Mesothelial cell of epicardium (in vitro differentiated cells): ENCODE measurements at regions not wholly inside any gene's neighbourhood (a gene's known extent, or its start where the extent isn't known, plus 50 kb on each side); places are given as distances from the start of the nearest gene placed in this dataset.

Experiments used
- DNase-seq, 2 experiments: peaks; one replicate each; pipeline ENCODE4 v3.0.0; 2021; ENCODE audit warnings: low spot score in 2 of 2; ENCODE audit not compliant: unreplicated experiment in 2 of 2
- H3K27ac Mint-ChIP-seq: 2 replicates; pipeline ENCODE4 v1.8.0; 2021; ENCODE audit warnings: mixed read lengths
- H3K27me3 Mint-ChIP-seq: 2 replicates; pipeline ENCODE4 v1.8.0; 2021; ENCODE audit warnings: low read depth, mixed read lengths
- H3K36me3 Mint-ChIP-seq: 2 replicates; pipeline ENCODE4 v1.8.0; 2021; ENCODE audit warnings: mixed read lengths
- H3K4me1 Mint-ChIP-seq: 2 replicates; pipeline ENCODE4 v1.8.0; 2021; ENCODE audit warnings: mixed read lengths
- H3K4me3 Mint-ChIP-seq: 2 replicates; pipeline ENCODE4 v1.8.0; 2021; ENCODE audit warnings: mild to moderate bottlenecking, moderate library complexity, mixed read lengths
- H3K9me3 Mint-ChIP-seq: 2 replicates; pipeline ENCODE4 v1.8.0; 2021; ENCODE audit warnings: mixed read lengths
- CTCF ChIP-seq: fragments of 200-600 bp; sonication (generic); IDR thresholded peaks from one replicate; pipeline ENCODE4 v1.5.0; 2021; ENCODE audit warnings: antibody characterized with exemption; ENCODE audit not compliant: unreplicated experiment

DNA sequence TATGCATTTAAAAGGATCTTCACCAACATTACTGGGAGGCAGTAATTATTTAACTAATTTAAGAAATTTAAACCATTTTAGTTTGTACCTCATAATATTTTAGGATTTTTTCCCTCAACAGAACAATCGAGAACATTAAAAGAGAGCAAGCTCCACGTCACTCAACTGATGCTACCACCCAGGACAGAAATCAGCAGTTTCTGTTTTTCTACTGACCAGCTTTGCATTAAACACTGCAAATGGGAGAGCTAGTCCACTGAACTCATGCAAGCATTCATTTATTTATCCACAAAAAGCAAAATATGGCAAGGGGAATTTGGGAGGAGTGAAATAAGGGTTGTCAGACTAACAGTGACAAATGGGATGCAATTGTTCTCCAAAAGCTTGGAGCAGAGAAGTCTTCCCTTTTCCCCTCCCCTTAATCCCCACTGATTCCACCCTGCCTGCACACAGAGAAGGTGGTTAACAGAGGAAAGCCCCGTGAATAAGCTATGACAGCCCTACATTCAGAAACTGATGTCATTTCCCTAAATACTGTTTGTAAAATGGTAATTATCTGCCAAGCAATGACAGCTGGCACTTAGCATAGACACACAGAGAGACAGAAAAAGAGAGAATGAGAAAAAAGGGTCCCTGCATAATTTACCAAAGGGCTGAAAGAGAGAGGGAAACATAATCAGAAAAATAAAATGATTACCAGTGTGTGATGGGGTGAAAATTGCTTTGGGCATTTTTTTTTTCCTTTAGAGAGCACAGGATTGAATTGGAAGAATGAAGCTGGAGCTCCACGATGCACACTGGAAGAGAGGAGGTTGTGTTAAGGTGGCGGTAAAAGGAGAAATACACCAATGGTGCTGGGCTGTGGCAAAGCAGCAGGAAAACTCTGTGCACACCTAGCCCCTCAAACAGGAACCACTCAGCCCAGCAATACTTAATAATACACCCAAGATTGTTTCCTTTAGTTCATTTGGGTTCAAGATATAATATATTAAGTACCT is 777.4 kb downstream of the TUSC7 start:
- H3K9me3 Mint-ChIP-seq = no peaks in the 10 kb centered on the region
- no peak for DNase-seq
- no peak overlapping the region for H3K27ac Mint-ChIP-seq
- no peak for TF ChIP-seq CTCF
- H3K27me3 Mint-ChIP-seq = peaks cover 17% of the 10 kb centered on the region
- no peaks in the 10 kb centered on the region for H3K36me3 Mint-ChIP-seq
- H3K4me1 Mint-ChIP-seq = peaks cover 1% of the 10 kb centered on the region
- H3K4me3 Mint-ChIP-seq = no peak overlapping the region

DNA sequence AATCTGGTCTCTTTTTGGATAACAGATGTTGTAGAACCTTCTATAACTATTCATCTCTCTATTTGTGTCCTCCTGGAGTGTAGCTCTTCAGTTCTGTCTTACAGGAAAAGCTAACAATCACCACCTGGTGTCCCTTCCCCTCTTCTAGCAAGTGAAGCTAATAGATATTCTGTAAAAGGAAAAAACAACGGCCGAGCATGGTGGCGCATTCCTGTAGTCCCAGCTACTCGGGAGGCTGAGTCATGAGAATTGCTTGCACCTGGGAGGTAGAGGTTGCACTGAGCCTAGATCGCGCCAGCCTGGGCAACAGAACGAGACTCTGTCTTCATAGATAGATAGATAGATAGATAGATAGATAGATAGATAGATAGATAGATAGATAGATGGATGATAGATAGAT is 779.4 kb downstream of the TUSC7 start:
- no peak for DNase-seq
- H3K4me1 Mint-ChIP-seq = peaks cover 1% of the 10 kb centered on the region
- no peak for TF ChIP-seq CTCF
- H3K4me3 Mint-ChIP-seq = no peak overlapping the region
- no peaks in the 10 kb centered on the region for H3K36me3 Mint-ChIP-seq
- H3K27ac Mint-ChIP-seq = no peak overlapping the region
- no peaks in the 10 kb centered on the region for H3K9me3 Mint-ChIP-seq
- peaks cover 22% of the 10 kb centered on the region for H3K27me3 Mint-ChIP-seq

DNA sequence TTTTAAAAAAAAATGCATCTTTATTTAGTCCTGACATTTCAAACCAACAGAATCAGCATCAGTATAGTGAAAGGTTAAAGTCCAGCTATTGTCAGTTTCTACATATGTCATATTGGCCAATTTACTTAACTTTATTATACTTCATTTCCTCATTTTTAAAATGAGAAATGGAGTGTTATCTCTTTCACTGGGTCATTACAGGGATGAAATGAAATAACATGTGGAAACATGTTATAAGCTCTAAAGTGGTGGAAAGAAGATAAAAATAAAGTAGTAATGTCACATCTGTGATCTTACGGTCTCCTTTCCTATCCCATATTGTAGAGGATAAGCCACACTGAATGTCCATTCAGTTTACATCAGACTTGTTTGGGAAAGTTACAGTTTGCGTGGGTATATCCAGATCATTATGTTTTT is 780.1 kb downstream of the TUSC7 start:
- no peak for DNase-seq
- TF ChIP-seq CTCF = no peak
- Mint-ChIP-seq H3K4me1 (peaks cover 1% of the 10 kb centered on the region), H3K4me3 (no peak overlapping the region), H3K27me3 (peaks cover 22% of the 10 kb centered on the region), H3K9me3 (no peaks in the 10 kb centered on the region), H3K27ac (no peak overlapping the region), H3K36me3 (no peaks in the 10 kb centered on the region)

- Mint-ChIP-seq H3K4me1 (peaks cover 1% of the 10 kb centered on the region), H3K4me3 (no peak overlapping the region), H3K9me3 (no peaks in the 10 kb centered on the region), H3K27me3 (peaks cover 22% of the 10 kb centered on the region), H3K27ac (no peak overlapping the region), H3K36me3 (no peaks in the 10 kb centered on the region)
- no peak for TF ChIP-seq CTCF
- DNase-seq = no peak
Measured at GRCh38 chr3:117490716-117491115, 781.1 kb downstream of the TUSC7 start.

- Mint-ChIP-seq H3K4me1 (no peaks in the 10 kb centered on the region), H3K4me3 (no peak overlapping the region), H3K27ac (no peak overlapping the region), H3K27me3 (peaks cover 7% of the 10 kb centered on the region), H3K9me3 (no peaks in the 10 kb centered on the region), H3K36me3 (no peaks in the 10 kb centered on the region)
- no peak for DNase-seq
- TF ChIP-seq CTCF = no peak
Measured at GRCh38 chr3:117495620-117496019, 786.0 kb downstream of the TUSC7 start.
